GM18909 (cell line): ENCODE measurements at regions not wholly inside any gene's neighbourhood (a gene's known extent, or its start where the extent isn't known, plus 50 kb on each side); places are given as distances from the start of the nearest gene placed in this dataset.
"Not testable (repeated sequence)": the region's sequence is repeated elsewhere in the genome, so short reads cannot be mapped to it uniquely, and the experiment has no call there.

Source experiments
- ATAC-seq: cut with Tn5 transposase; IDR thresholded peaks from one replicate; pipeline ENCODE4 v1.9.1; 2021; ENCODE audit warnings: mild to moderate bottlenecking; ENCODE audit not compliant: unreplicated experiment, poor library complexity

GRCh38 chr4:24177443-24177842 is 287.6 kb upstream of the PPARGC1A start:
- ATAC-seq = not testable (repeated sequence)

GRCh38 chr4:24175707-24176106 is 285.9 kb upstream of the PPARGC1A start:
- ATAC-seq = no peak

DNA sequence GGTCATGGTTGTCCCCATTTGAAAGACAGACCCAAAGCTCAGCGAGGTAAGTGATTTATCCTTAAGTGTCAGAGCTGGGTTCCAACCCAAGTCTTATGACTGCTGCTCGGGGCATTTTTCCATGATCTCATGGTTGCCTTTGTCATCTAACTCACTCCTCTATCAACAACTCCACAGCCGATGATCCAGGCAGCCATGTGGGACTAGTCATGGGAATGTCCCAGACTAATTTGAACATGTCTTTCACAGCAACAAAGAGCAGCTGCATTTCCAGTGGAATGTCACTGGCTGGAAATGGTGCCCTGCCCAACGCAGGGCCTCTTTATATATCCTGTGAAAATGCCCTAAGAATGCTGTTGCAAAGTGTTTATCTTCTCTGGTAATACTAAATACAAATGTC is 284.8 kb upstream of the PPARGC1A start:
- ATAC-seq = no peak

- ATAC-seq = no peak
Measured at GRCh38 chr4:24172406-24172805, 282.6 kb upstream of the PPARGC1A start.

- ATAC-seq = no peak
Measured at GRCh38 chr4:24169956-24170355, 280.1 kb upstream of the PPARGC1A start.

- ATAC-seq = no peak
Measured at GRCh38 chr4:24168658-24169057, 278.8 kb upstream of the PPARGC1A start.

DNA sequence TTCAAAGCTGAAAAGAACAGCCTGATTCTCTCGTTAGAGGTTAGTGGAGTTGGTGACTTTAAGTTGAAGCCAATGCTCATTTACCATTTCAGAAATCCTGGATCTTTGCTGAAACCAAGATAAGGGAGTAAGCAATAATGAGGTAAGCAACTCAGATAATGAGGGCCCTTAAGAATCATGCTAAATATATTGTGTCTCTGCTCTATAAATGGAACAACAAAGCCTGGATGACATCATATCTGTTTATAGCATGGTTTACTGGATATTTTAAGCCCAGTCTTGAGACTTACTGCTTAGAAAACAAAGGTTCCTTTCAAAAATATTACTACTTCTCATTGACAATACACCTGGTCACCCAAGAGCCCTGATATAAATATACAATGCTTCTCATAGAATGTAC is 276.7 kb upstream of the PPARGC1A start:
- no peak for ATAC-seq

GRCh38 chr4:24164797-24165196 is 274.9 kb upstream of the PPARGC1A start:
- ATAC-seq = no peak

GRCh38 chr4:24164054-24164693 is 274.3 kb upstream of the PPARGC1A start:
- no peak for ATAC-seq

DNA sequence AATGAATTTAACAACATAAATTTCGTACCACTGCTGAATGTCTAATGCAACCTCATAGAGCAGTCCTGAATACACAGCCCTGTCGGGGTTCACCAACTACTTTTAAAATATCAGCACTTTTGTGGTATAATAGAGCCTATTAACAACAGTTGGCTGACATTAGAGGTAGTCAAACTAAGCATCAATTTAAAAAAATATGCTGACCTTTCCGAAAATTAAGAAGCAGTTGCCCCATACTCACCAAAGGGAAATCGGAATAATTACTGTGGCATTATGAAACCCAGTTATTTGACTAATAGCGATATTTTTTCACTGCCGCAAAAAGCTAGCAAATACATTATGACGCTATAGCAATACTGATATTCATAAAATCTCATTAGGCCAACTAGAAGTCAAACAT is 273.5 kb upstream of the PPARGC1A start:
- no peak for ATAC-seq

GRCh38 chr4:24160358-24160757 is 270.5 kb upstream of the PPARGC1A start:
- ATAC-seq = no peak

DNA sequence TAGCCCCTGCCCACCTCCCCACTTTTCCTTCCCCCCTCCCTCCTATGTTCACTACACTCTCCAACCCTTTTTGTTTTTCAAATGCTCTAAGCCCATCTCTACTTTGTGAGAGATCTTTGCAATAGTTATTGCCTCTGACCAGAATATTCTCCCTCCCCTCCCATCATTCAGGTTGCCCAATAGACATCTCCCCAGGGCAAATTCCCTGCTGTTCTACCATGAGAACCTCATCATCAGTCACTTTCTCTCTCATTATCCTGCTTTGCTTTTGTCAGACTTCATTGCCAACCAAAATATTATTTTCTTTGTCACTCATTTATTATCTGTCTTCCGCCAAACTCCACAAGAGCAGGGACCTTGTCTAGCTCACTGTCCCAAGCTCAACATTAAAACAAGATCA is 268.2 kb upstream of the PPARGC1A start:
- no peak for ATAC-seq

DNA sequence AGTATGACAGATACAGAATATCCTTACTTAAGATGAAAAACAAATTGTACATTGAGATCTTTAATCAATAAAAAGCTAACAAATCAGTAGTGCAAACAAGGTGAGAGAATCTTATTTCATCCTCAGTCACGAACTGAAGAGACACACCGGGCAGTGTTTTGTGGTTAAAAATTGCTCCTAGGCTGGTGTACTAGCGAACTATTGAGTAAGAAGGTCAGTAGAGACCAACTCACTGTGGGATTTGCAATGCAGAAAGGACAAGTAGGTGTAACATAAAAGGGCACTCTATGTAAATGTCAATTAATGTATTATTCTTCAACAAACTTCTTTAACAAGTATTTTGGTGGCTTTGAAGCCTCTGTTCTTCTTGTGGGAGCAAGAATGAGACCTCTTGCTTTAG is 260.2 kb upstream of the PPARGC1A start:
- no peak for ATAC-seq

- ATAC-seq = no peak
Measured at GRCh38 chr4:24146127-24146526, 256.3 kb upstream of the PPARGC1A start.

DNA sequence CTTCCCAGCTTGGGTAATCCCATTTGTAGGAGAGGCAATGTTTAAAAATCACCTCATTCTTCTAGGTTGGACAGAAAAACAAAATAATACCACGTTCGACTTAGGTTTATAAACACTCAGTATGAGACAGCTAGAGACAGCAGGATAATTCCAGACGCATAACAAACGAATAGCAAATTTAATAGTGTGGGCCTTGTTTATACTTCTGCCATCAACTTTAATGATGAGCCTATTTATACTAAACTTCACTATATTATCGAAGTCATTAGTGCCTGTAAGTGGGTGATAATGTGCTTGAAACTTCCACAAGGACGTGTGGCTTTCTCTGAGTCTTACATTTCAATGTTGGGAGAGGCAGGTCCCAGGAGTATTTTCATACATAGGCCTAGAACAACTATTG is 255.7 kb upstream of the PPARGC1A start:
- ATAC-seq = no peak

DNA sequence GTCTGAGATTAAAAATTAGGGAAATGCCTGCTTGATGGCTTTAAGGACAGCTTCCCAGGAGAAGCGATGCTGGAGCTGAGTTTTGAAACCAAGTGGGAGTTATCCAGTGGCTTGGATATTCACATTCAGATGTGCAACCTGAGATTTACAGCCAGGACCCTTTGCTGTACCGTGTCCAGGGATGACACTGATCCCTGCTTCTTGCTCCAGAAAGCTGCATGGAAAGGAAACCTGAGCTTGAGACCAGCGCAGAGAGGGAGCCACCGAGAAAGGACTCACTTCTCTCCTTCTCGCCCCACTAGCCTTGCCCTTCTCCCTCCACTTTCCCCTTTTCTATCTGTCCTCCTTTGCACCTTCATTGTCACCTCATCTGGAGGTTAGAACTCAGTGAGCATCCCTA is 254.5 kb upstream of the PPARGC1A start:
- no peak for ATAC-seq

GRCh38 chr4:24143741-24144140 is 253.9 kb upstream of the PPARGC1A start:
- ATAC-seq = no peak

GRCh38 chr4:24141836-24142235 is 252.0 kb upstream of the PPARGC1A start:
- ATAC-seq = no peak

GRCh38 chr4:24140892-24141291 is 251.0 kb upstream of the PPARGC1A start:
- no peak for ATAC-seq

- no peak for ATAC-seq
Measured at GRCh38 chr4:24137671-24138601, 248.1 kb upstream of the PPARGC1A start.

- no peak for ATAC-seq
Measured at GRCh38 chr4:24131954-24132673, 242.3 kb upstream of the PPARGC1A start.
